CD8-positive, alpha-beta memory T cell (primary cell): ENCODE measurements at regions not wholly inside any gene's neighbourhood (a gene's known extent, or its start where the extent isn't known, plus 50 kb on each side); places are given as distances from the start of the nearest gene placed in this dataset.
"Not testable (repeated sequence)": the region's sequence is repeated elsewhere in the genome, so short reads cannot be mapped to it uniquely, and the experiment has no call there.

Source experiments
- CTCF ChIA-PET: fragments of 350-600 bp; sonication (Branson Sonifier 250); formaldehyde crosslinking; loops from one replicate; lab custom pipeline; 2021; ENCODE audit warnings: antibody characterized with exemption; lab: Charles Lee
- POLR2A ChIA-PET: fragments of 350-600 bp; sonication (Branson Sonifier 250); formaldehyde crosslinking; loops from one replicate; lab custom pipeline; 2021; ENCODE audit warnings: antibody characterized with exemption; lab: Charles Lee
- DNase-seq, 5 donors: peaks; one replicate each; pipeline versions ENCODE4 v3.0.0 to v3.0.0-alpha.2; 2020 to 2022; ENCODE audit warnings: mixed read lengths in 1 of 5
- H3K27ac ChIP-seq: one replicate; pipeline ENCODE4 v1.7.0; 2013; ENCODE audit warnings: low read depth, mild to moderate bottlenecking, low read length, moderate library complexity
- H3K27me3 ChIP-seq: 2 replicates; pipeline ENCODE4 v1.7.0; 2013; ENCODE audit warnings: low read length, mild to moderate bottlenecking; ENCODE audit not compliant: insufficient read depth, poor library complexity, severe bottlenecking
- H3K36me3 ChIP-seq: 2 replicates; pipeline ENCODE4 v1.7.0; 2013; ENCODE audit warnings: mild to moderate bottlenecking, low read length, moderate library complexity; ENCODE audit not compliant: insufficient read depth
- H3K4me1 ChIP-seq: 2 replicates; pipeline ENCODE4 v1.7.0; 2013; ENCODE audit warnings: mild to moderate bottlenecking, low read length, moderate library complexity; ENCODE audit not compliant: insufficient read depth
- H3K4me3 ChIP-seq: 2 replicates; pipeline ENCODE4 v1.7.0; 2013; ENCODE audit warnings: mild to moderate bottlenecking, low read length
- H3K9me3 ChIP-seq: 2 replicates; pipeline ENCODE4 v1.7.0; 2013; ENCODE audit warnings: mild to moderate bottlenecking, low read length
- H3K27ac Mint-ChIP-seq, 8 donors: one replicate each; pipeline ENCODE4 v1.8.0; 2020 to 2021; ENCODE audit warnings: mixed read lengths in 8 of 8, mild to moderate bottlenecking in 6 of 8, inconsistent platforms in 3 of 8, moderate library complexity in 3 of 8
- H3K27me3 Mint-ChIP-seq, 2 donors: one replicate each; pipeline ENCODE4 v1.8.0; 2020 to 2021; ENCODE audit warnings: mixed read lengths in 2 of 2, mild to moderate bottlenecking in 1 of 2, moderate library complexity in 1 of 2
- H3K36me3 Mint-ChIP-seq, 3 donors: one replicate each; pipeline ENCODE4 v1.8.0; 2020 to 2021; ENCODE audit warnings: mixed read lengths in 3 of 3, inconsistent platforms in 1 of 3, mild to moderate bottlenecking in 1 of 3
- H3K4me1 Mint-ChIP-seq, 3 donors: one replicate each; pipeline ENCODE4 v1.8.0; 2020 to 2021; ENCODE audit warnings: mixed read lengths in 3 of 3, inconsistent platforms in 1 of 3, mild to moderate bottlenecking in 1 of 3
- H3K4me3 Mint-ChIP-seq, 7 donors: one replicate each; pipeline ENCODE4 v1.8.0; 2020 to 2021; ENCODE audit warnings: mixed read lengths in 7 of 7, mild to moderate bottlenecking in 6 of 7, moderate library complexity in 4 of 7, inconsistent platforms in 2 of 7
- H3K9me3 Mint-ChIP-seq, 5 donors: one replicate each; pipeline ENCODE4 v1.8.0; 2020 to 2022; ENCODE audit warnings: mixed read lengths in 5 of 5, mild to moderate bottlenecking in 3 of 5, moderate library complexity in 2 of 5, inconsistent platforms in 1 of 5

GRCh38 chr2:66177128-66177796 is 257.7 kb upstream of the MEIS1 start:
- POLR2A ChIA-PET, H3K27ac ChIP-seq, H3K9me3 ChIP-seq, CTCF ChIA-PET, DNase-seq, H3K27me3 ChIP-seq, H3K4me1 ChIP-seq, H3K36me3 Mint-ChIP-seq, H3K4me1 Mint-ChIP-seq, H3K4me3 ChIP-seq, H3K27ac Mint-ChIP-seq, H3K9me3 Mint-ChIP-seq, H3K27me3 Mint-ChIP-seq, H3K36me3 ChIP-seq, H3K4me3 Mint-ChIP-seq: not testable (repeated sequence)

- Mint-ChIP-seq H3K4me3 (no peak overlapping the region), H3K9me3 (peaks cover 0 to 9% (median 2%) of the 10 kb centered on the region in 5 donors)
Measured at GRCh38 chr2:66174491-66174890, 260.4 kb upstream of the MEIS1 start.

DNA sequence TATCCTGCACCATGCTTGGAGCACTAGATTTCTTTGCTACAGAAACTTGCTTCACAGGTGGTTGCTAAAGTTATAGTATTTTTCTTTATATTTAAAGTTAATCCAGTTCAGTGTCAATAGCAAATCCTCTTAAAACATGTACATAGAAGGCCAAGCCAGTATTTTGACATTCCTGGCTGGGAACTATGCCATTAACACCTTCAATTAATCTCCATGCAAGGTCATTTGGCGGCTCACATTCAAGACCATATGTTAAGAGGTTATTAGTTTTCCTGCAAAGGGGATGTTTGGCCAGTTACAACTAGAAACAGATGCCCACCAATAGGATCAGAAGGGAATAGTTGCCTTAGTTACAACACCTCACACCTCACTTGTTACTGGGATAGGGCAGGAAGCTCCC is 261.3 kb upstream of the MEIS1 start:
- CTCF ChIA-PET, result no interaction called here
- H3K4me3 ChIP-seq, result no peak overlapping the region
- H3K27me3 ChIP-seq, result no peaks in the 10 kb centered on the region
- H3K36me3 Mint-ChIP-seq, result no peaks in the 10 kb centered on the region
- H3K4me3 Mint-ChIP-seq, result no peak overlapping the region
- H3K36me3 ChIP-seq, result no peaks in the 10 kb centered on the region
- no peak for DNase-seq
- peaks cover 0 to 12% (median 2%) of the 10 kb centered on the region in 5 donors for H3K9me3 Mint-ChIP-seq
- no peak overlapping the region for H3K27ac Mint-ChIP-seq
- H3K4me1 ChIP-seq, result no peaks in the 10 kb centered on the region
- H3K27me3 Mint-ChIP-seq, result no peaks in the 10 kb centered on the region
- H3K4me1 Mint-ChIP-seq, result no peaks in the 10 kb centered on the region
- POLR2A ChIA-PET, result no interaction called here
- no peaks in the 10 kb centered on the region for H3K9me3 ChIP-seq
- no peak overlapping the region for H3K27ac ChIP-seq

More at GRCh38 chr2:66174491-66174890, 260.4 kb upstream of the MEIS1 start:
- Histone ChIP-seq H3K4me1 (no peaks in the 10 kb centered on the region), H3K27me3 (no peaks in the 10 kb centered on the region), H3K9me3 (no peaks in the 10 kb centered on the region), H3K27ac (no peak overlapping the region), H3K36me3 (no peaks in the 10 kb centered on the region), H3K4me3 (no peak overlapping the region)
- ChIA-PET CTCF (no interaction called here), POLR2A (no interaction called here)
- Mint-ChIP-seq H3K27me3 (no peaks in the 10 kb centered on the region), H3K27ac (no peak overlapping the region), H3K36me3 (no peaks in the 10 kb centered on the region), H3K4me1 (no peaks in the 10 kb centered on the region)
- no peak for DNase-seq

DNA sequence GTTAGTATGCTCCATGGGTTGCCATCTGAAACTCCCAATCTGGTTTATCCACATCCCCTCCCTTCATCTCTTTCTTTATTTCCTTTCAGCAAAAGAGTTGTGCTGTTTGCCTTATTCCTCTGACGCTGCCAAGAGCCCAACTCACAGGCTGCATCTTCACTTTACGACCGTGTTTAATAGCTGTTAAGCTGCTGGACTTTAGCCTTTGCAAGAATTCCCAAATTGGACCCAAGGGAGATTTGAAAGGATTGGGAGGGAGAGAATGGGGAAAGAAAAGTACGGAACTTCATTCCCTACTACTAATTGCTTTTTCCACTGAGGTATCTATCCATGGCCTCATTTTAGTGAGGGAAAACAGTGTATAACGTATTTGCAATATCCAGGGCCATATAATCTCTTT is 263.4 kb upstream of the MEIS1 start:
- H3K4me3 ChIP-seq, result no peak overlapping the region
- H3K27ac Mint-ChIP-seq, result no peak overlapping the region
- ChIA-PET POLR2A (no interaction called here), CTCF (no interaction called here)
- no peak for DNase-seq
- no peaks in the 10 kb centered on the region for H3K36me3 Mint-ChIP-seq
- no peak overlapping the region for H3K27ac ChIP-seq
- peaks cover 0 to 15% (median 5%) of the 10 kb centered on the region in 5 donors for H3K9me3 Mint-ChIP-seq
- H3K36me3 ChIP-seq, result no peaks in the 10 kb centered on the region
- no peaks in the 10 kb centered on the region for H3K9me3 ChIP-seq
- no peaks in the 10 kb centered on the region for H3K27me3 Mint-ChIP-seq
- H3K4me1 ChIP-seq, result no peaks in the 10 kb centered on the region
- H3K4me3 Mint-ChIP-seq, result no peak overlapping the region
- H3K27me3 ChIP-seq, result no peaks in the 10 kb centered on the region
- H3K4me1 Mint-ChIP-seq, result no peaks in the 10 kb centered on the region

- Histone ChIP-seq H3K36me3 (no peaks in the 10 kb centered on the region), H3K9me3 (no peaks in the 10 kb centered on the region), H3K27me3 (no peaks in the 10 kb centered on the region), H3K4me3 (no peak overlapping the region), H3K27ac (no peak overlapping the region), H3K4me1 (no peaks in the 10 kb centered on the region)
- Mint-ChIP-seq H3K27me3 (no peaks in the 10 kb centered on the region), H3K27ac (no peak overlapping the region), H3K4me1 (no peaks in the 10 kb centered on the region), H3K36me3 (no peaks in the 10 kb centered on the region), H3K9me3 (peaks cover 0 to 17% (median 5%) of the 10 kb centered on the region in 5 donors), H3K4me3 (no peak overlapping the region)
- CTCF ChIA-PET, result no interaction called here
- POLR2A ChIA-PET, result no interaction called here
- no peak for DNase-seq
Measured at GRCh38 chr2:66170744-66171330, 264.1 kb upstream of the MEIS1 start.

GRCh38 chr2:66169076-66169475 is 265.8 kb upstream of the MEIS1 start:
- no peak overlapping the region for H3K4me3 Mint-ChIP-seq
- H3K27me3 Mint-ChIP-seq, result no peaks in the 10 kb centered on the region
- ChIA-PET CTCF (no interaction called here), POLR2A (no interaction called here)
- H3K9me3 Mint-ChIP-seq, result peaks cover 0 to 18% (median 5%) of the 10 kb centered on the region in 5 donors
- DNase-seq, result no peak
- H3K36me3 Mint-ChIP-seq, result no peaks in the 10 kb centered on the region
- H3K27ac ChIP-seq, result no peak overlapping the region
- no peaks in the 10 kb centered on the region for H3K9me3 ChIP-seq
- no peak overlapping the region for H3K4me3 ChIP-seq
- H3K36me3 ChIP-seq, result no peaks in the 10 kb centered on the region
- H3K27ac Mint-ChIP-seq, result no peak overlapping the region
- no peaks in the 10 kb centered on the region for H3K4me1 ChIP-seq
- H3K27me3 ChIP-seq, result no peaks in the 10 kb centered on the region
- H3K4me1 Mint-ChIP-seq, result no peaks in the 10 kb centered on the region

GRCh38 chr2:66164470-66164869 is 270.5 kb upstream of the MEIS1 start:
- ChIA-PET POLR2A (no interaction called here), CTCF (no interaction called here)
- no peak overlapping the region for H3K4me3 Mint-ChIP-seq
- no peak for DNase-seq
- H3K9me3 Mint-ChIP-seq, result peaks cover 0 to 13% (median 3%) of the 10 kb centered on the region in 5 donors
- Histone ChIP-seq H3K4me1 (no peaks in the 10 kb centered on the region), H3K27ac (no peak overlapping the region), H3K4me3 (no peak overlapping the region), H3K36me3 (no peaks in the 10 kb centered on the region), H3K9me3 (no peaks in the 10 kb centered on the region), H3K27me3 (no peaks in the 10 kb centered on the region)
- no peak overlapping the region for H3K27ac Mint-ChIP-seq
- H3K4me1 Mint-ChIP-seq, result no peaks in the 10 kb centered on the region
- no peaks in the 10 kb centered on the region for H3K27me3 Mint-ChIP-seq
- no peaks in the 10 kb centered on the region for H3K36me3 Mint-ChIP-seq

- H3K4me1 ChIP-seq, result no peaks in the 10 kb centered on the region
- no peak for DNase-seq
- Mint-ChIP-seq H3K27ac (no peak overlapping the region), H3K36me3 (no peaks in the 10 kb centered on the region), H3K4me3 (no peak overlapping the region), H3K27me3 (no peaks in the 10 kb centered on the region), H3K4me1 (no peaks in the 10 kb centered on the region), H3K9me3 (peaks cover 19 to 32% (median 28%) of the 10 kb centered on the region in 5 donors)
- H3K27ac ChIP-seq, result no peak overlapping the region
- CTCF ChIA-PET, result no interaction called here
- H3K27me3 ChIP-seq, result no peaks in the 10 kb centered on the region
- H3K4me3 ChIP-seq, result no peak overlapping the region
- H3K9me3 ChIP-seq, result no peaks in the 10 kb centered on the region
- H3K36me3 ChIP-seq, result no peaks in the 10 kb centered on the region
- POLR2A ChIA-PET, result no interaction called here
Measured at GRCh38 chr2:66156171-66156570, 278.8 kb upstream of the MEIS1 start.
